ENCODE measurements at regions not wholly inside any gene's neighbourhood (a gene's known extent, or its start where the extent isn't known, plus 50 kb on each side); places are given as distances from the start of the nearest gene placed in this dataset.

DNA sequence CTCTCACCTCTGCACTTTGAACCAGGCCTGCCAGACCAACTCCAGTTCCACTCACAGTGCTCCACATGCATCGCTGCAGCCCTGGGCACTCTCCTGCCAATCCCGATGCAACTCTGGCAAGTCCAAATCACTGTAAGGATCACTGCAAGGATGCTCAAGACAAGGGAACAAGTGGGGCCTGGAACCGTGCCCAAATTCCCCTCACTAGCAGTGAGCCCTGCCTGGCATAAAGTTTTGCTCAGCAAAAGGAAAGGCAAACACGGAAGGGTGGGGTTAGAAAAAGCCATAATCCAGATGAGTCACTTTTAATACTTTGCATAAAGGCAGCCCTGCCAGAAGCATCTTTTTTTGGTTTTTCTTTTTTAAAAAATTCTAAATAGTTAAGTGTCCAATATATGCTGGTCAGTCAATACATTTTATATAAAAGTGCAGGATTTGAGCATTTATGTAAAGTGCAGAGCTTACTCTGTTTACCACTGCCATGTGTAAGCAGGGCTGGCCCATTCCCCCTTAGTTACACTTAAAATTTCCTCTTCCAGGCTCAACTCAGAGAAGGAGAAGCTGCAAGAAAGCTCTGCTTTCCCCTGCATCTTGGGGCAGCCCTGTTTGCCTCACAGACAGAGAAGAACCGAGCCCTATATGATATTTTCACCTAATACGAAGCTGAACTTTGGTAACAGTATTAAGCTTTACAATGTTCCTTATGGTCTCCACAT is 102.2 kb downstream of the CD47 start:
- TF ChIP-seq POLR2AphosphoS5 (IDR thresholded peaks at IDR 0.05; ENCODE audit: low read depth, low read length): no peak
- TF ChIP-seq SIN3A (IDR thresholded peaks at IDR 0.05; ENCODE audit: borderline replicate concordance, insufficient read depth, low read length): no peak

All from PFSK-1 (cell line).